Psoas muscle (tissue), 7 donors: ENCODE measurements at regions not wholly inside any gene's neighbourhood (a gene's known extent, or its start where the extent isn't known, plus 50 kb on each side); places are given as distances from the start of the nearest gene placed in this dataset.
"Not testable (repeated sequence)": the region's sequence is repeated elsewhere in the genome, so short reads cannot be mapped to it uniquely, and the experiment has no call there.

Experiments
- ATAC-seq, 4 donors: fragments of 200-7000 bp; cut with Tn5 transposase; one replicate each; pipeline ENCODE4 v1.9.1; 2020; ENCODE audit warnings: moderate library complexity in 3 of 4, mild to moderate bottlenecking in 2 of 4
- DNase-seq, 2 donors: peaks; one replicate each; pipeline ENCODE4 v3.0.0-alpha.2; 2020
- H3K27ac ChIP-seq: fragments of 200-600 bp; one replicate; pipeline ENCODE4 v1.8.0; 2022
- H3K27me3 ChIP-seq, 3 donors: fragments of 200-600 bp in 1 of 3; one replicate each; pipeline versions ENCODE4 v1.6.1 to v1.8.0; 2013 to 2022; ENCODE audit warnings: low read length in 2 of 3, mild to moderate bottlenecking in 2 of 3, moderate library complexity in 1 of 3; ENCODE audit not compliant: insufficient read depth in 3 of 3
- H3K36me3 ChIP-seq, 2 donors: fragments of 200-600 bp in 1 of 2; one replicate each; pipeline versions ENCODE4 v1.6.1 to v1.8.0; 2013 to 2022; ENCODE audit warnings: low read depth in 1 of 2, mild to moderate bottlenecking in 1 of 2, moderate library complexity in 1 of 2; ENCODE audit not compliant: insufficient read depth in 1 of 2
- H3K4me1 ChIP-seq: fragments of 200-600 bp; one replicate; pipeline ENCODE4 v1.8.0; 2022
- H3K4me3 ChIP-seq: fragments of 200-600 bp; one replicate; pipeline ENCODE4 v1.8.0; 2022; ENCODE audit warnings: mild to moderate bottlenecking
- H3K9me3 ChIP-seq: fragments of 200-600 bp; one replicate; pipeline ENCODE4 v1.8.0; 2022
- CTCF ChIP-seq: fragments of 200-600 bp; IDR thresholded peaks from one replicate; pipeline ENCODE4 v1.8.0; 2022; ENCODE audit warnings: antibody characterized with exemption
- WGBS, 3 donors: extraction: QIAGEN DNeasy Blood & Tissue Kit; methylation state at CpG; one replicate each; pipeline versions ENCODE4 v1.1.6 to v1.1.7; 2013; 5-methylcytosine and 5-hydroxymethylcytosine counted together
- intact Hi-C, 2 donors: fragments of 100-400 bp; cut with DNase I; formaldehyde crosslinking; loops; one replicate each; pipeline versions ENCODE4 v1.11.0 to v1.14.2; 2022
- donor health status: healthy with polysubstance abuse.
- donor health status: DM: no; HTN: no; CAD: no; lungs with moderate emphysema.
- donor health status: Bipolar disorder and iron deficiency.
- donor health status: healthy.
- donor health status: DM: yes; HTN: yes; CAD: no.
- donor health status: DM: no; HTN: no; CAD: no.
- donor health status: DM: yes; HTN: yes; CAD: no.

DNA sequence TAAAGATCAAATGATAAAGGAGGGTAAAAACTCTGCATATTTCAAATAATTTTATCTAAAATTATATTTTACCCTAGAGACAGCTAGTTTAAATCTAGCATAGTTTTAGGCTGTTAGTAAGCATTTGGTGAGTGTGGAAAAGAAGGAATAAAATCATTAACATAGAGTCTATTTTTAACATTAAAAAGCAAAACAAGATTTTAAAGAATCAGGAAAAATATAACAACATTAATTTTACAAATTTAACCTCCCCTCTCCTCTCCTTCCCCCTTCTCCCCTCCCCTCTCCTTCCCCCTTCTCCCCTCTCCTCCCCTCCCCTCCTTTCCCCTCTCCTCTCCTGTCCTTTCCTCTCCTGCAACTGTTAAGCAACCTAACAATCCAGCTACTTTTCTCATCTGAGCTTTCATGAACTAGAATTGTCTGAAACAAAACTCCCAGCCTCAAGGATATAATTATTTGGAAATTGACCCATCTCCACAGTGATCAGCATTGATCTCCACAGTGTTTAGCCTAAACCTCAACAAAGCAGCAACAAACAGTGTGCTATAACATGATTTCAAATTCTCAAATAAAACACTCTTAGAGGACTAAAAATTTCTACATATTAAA, 293.2 kb downstream of the PPP1R3A start:
- Histone ChIP-seq H3K9me3 (no peaks in the 10 kb centered on the region), H3K36me3 (no peaks in the 10 kb centered on the region), H3K4me1 (no peaks in the 10 kb centered on the region), H3K4me3 (no peak overlapping the region), H3K27me3 (no peaks in the 10 kb centered on the region), H3K27ac (no peak overlapping the region)
- DNase-seq (no peak), ATAC-seq (no peak)
- intact Hi-C loops, result no loop called here
- TF ChIP-seq CTCF, result no peak

DNA sequence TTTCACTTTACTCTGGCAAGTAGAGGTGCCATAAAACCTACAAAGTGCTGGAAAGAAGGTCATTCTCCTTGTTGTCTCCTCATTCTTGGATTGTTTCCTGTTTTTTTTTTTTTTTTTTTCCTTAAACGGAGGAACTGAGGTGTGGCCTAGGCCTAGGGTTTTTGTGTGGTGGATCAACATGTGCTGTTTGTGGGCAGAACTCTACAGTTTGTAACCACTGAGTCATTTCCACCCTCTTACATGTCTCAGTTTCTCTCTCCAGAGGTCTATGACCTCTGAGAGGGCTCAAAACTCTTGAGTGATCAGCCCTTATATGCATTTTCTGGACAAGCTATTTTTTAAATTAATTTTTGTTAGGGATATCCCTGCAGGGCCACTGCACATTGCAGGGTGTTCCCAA, 296.0 kb downstream of the PPP1R3A start:
- no peak for TF ChIP-seq CTCF
- Histone ChIP-seq H3K36me3 (no peaks in the 10 kb centered on the region), H3K27me3 (no peaks in the 10 kb centered on the region), H3K4me3 (no peak overlapping the region), H3K9me3 (peaks cover 5% of the 10 kb centered on the region), H3K27ac (no peak overlapping the region), H3K4me1 (no peaks in the 10 kb centered on the region)
- intact Hi-C loops, result no loop called here
- ATAC-seq (no peak), DNase-seq (no peak)
- WGBS, 3 donors, result 50 to 71% (median 71%) methylated on average over 1 of the region's 1 CpG

- H3K9me3 ChIP-seq, result no peaks in the 10 kb centered on the region
- DNase-seq (no peak), ATAC-seq (no peak)
- intact Hi-C loops, result no loop called here
- no peak overlapping the region for H3K27ac ChIP-seq
- no peaks in the 10 kb centered on the region for H3K36me3 ChIP-seq
- H3K4me1 ChIP-seq, result no peaks in the 10 kb centered on the region
- no peak for TF ChIP-seq CTCF
- WGBS, 3 donors, result 36 to 68% (median 58%) methylated on average over 2 of the region's 2 CpGs
- no peaks in the 10 kb centered on the region for H3K27me3 ChIP-seq
- no peak overlapping the region for H3K4me3 ChIP-seq
Observed at GRCh38 chr7:113610572-113610971, 308.2 kb downstream of the PPP1R3A start.

GRCh38 chr7:113608782-113609181, 310.0 kb downstream of the PPP1R3A start:
- H3K27me3 ChIP-seq, result no peaks in the 10 kb centered on the region
- H3K4me3 ChIP-seq, result no peak overlapping the region
- H3K4me1 ChIP-seq, result no peaks in the 10 kb centered on the region
- no peaks in the 10 kb centered on the region for H3K9me3 ChIP-seq
- no peaks in the 10 kb centered on the region for H3K36me3 ChIP-seq
- no peak overlapping the region for H3K27ac ChIP-seq
- 43 to 66% (median 45%) methylated on average over 1 of the region's 1 CpG for WGBS, 3 donors
- ATAC-seq, result no peak
- intact Hi-C loops, result no loop called here
- TF ChIP-seq CTCF, result no peak
- DNase-seq, result no peak

GRCh38 chr7:113606325-113606724, 312.5 kb downstream of the PPP1R3A start:
- Histone ChIP-seq H3K27ac (no peak overlapping the region), H3K4me1 (no peaks in the 10 kb centered on the region), H3K4me3 (no peak overlapping the region), H3K9me3 (no peaks in the 10 kb centered on the region), H3K36me3 (no peaks in the 10 kb centered on the region), H3K27me3 (no peaks in the 10 kb centered on the region)
- no peak for TF ChIP-seq CTCF
- WGBS, 3 donors, result 27 to 41% (median 32%) methylated on average over 3 of the region's 3 CpGs
- no peak for ATAC-seq
- no peak for DNase-seq
- intact Hi-C loops, result no loop called here

DNA sequence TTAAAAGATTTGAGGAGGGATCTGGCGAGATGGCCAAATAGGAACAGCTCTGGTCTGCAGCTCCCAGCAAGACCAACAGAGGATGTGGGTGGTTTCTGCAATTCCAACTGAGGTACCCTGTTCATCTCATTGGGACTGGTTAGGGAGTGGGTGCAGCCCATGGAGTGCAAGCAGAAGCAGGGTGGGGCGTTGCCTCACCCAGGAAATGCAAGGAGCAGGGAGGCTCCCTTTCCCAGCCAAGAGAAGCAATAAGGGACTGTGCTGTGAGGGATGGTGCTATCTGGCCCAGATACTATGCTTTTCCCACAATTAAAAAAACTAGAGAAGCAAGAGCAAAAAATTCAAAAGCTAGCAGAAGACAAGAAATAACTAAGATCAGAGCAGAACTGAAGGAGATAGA, 318.4 kb downstream of the PPP1R3A start:
- DNase-seq, H3K27ac ChIP-seq, H3K27me3 ChIP-seq, H3K4me3 ChIP-seq, H3K9me3 ChIP-seq, ATAC-seq, intact Hi-C loops, H3K36me3 ChIP-seq, H3K4me1 ChIP-seq: not testable (repeated sequence)
- WGBS, 3 donors, result 74 to 81% (median 79%) methylated on average over 2 of the region's 2 CpGs

DNA sequence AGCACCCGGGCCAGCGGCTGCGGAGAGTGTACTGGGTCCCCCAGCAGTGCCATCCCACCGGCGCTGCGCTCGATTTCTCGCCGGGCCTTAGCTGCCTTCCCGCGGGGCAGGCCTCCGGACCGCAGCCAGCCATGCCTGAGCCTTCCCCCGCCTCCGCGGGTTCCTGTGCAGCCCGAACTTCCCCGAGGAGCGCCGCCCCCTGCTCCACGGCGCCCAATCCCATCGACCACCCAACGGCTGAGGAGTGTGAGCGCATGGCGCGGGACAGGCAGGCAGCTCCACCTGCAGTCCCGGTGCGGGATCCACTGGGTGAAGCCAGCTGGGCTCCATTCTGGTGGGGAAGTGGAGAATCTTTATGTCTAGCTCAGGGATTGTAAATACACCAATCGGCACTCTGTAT, 325.4 kb downstream of the PPP1R3A start:
- 93 to 95% (median 93%) methylated on average over 20 to 30 of the region's 30 CpGs for whole genome bisulfite sequencing, 3 donors
- H3K36me3 ChIP-seq, H3K27ac ChIP-seq, H3K4me1 ChIP-seq, DNase-seq, ATAC-seq, H3K27me3 ChIP-seq, intact Hi-C loops, H3K4me3 ChIP-seq, H3K9me3 ChIP-seq: not testable (repeated sequence)
